Caco-2 (cell line): ENCODE measurements at regions not wholly inside any gene's neighbourhood (a gene's known extent, or its start where the extent isn't known, plus 50 kb on each side); places are given as distances from the start of the nearest gene placed in this dataset.
A peak's percentile ranks its signal among the peaks of the same experiment; 100 is the strongest.

Experiments
- BruUV-seq: library from RNA; stranded (reverse); fragments of 400-500 nt; replicated peaks from 2 replicates; lab custom pipeline; 2021; lab: Mats Ljungman, UMichigan
- CTCF ChIA-PET: fragments of 300-600 bp; sonication (Branson Sonifier 250); formaldehyde crosslinking; loops from one replicate; lab custom pipeline; 2022; ENCODE audit warnings: antibody characterized with exemption; lab: Charles Lee
- POLR2A ChIA-PET: fragments of 300-600 bp; sonication (Branson Sonifier 250); formaldehyde crosslinking; loops from one replicate; lab custom pipeline; 2022; ENCODE audit warnings: antibody characterized with exemption; lab: Charles Lee
- DNase-seq, 2 experiments: peaks; one replicate each; pipeline versions ENCODE4 v3.0.0 to v3.0.0-alpha.2; 2020 to 2022
- H3K27me3 ChIP-seq: replicated peaks from 2 replicates; pipeline ENCODE4 v1.6.0; 2011; ENCODE audit warnings: low read length; ENCODE audit not compliant: control insufficient read depth, insufficient read depth
- H3K36me3 ChIP-seq: 2 replicates; pipeline ENCODE4 v1.5.1; 2011; ENCODE audit warnings: low read length; ENCODE audit not compliant: control insufficient read depth, insufficient read depth
- H3K4me1 ChIP-seq: fragments of 250-450 bp; sonication (Bioruptor Pico); 2 replicates; pipeline ENCODE4 v1.5.1; 2020; ENCODE audit warnings: mild to moderate bottlenecking
- H3K4me3 ChIP-seq: 2 replicates; pipeline ENCODE4 v1.5.1; 2011; ENCODE audit warnings: low read depth, mild to moderate bottlenecking, control low read depth, low read length
- H3K9me3 ChIP-seq: fragments of 250-450 bp; sonication (Bioruptor Pico); 2 replicates; pipeline ENCODE4 v1.5.1; 2020; ENCODE audit warnings: mild to moderate bottlenecking, moderate library complexity
- H3K27ac Mint-ChIP-seq: one replicate; pipeline ENCODE4 v1.8.0; 2022; ENCODE audit warnings: mixed read lengths; ENCODE audit not compliant: unreplicated experiment
- H3K27me3 Mint-ChIP-seq: one replicate; pipeline ENCODE4 v1.8.0; 2022; ENCODE audit warnings: mixed read lengths; ENCODE audit not compliant: insufficient read depth, unreplicated experiment
- H3K36me3 Mint-ChIP-seq: one replicate; pipeline ENCODE4 v1.8.0; 2022; ENCODE audit warnings: mild to moderate bottlenecking, mixed read lengths; ENCODE audit not compliant: insufficient read depth, unreplicated experiment
- H3K4me1 Mint-ChIP-seq: one replicate; pipeline ENCODE4 v1.8.0; 2022; ENCODE audit warnings: low read depth, mixed read lengths; ENCODE audit not compliant: unreplicated experiment
- H3K4me3 Mint-ChIP-seq: one replicate; pipeline ENCODE4 v1.8.0; 2022; ENCODE audit warnings: mild to moderate bottlenecking, moderate library complexity, mixed read lengths; ENCODE audit not compliant: unreplicated experiment
- H3K9me3 Mint-ChIP-seq: one replicate; pipeline ENCODE4 v1.8.0; 2022; ENCODE audit warnings: mixed read lengths; ENCODE audit not compliant: unreplicated experiment
- CTCF ChIP-seq, 2 experiments: fragments of 200-600 bp in 1 of 2; IDR thresholded peaks; 1 replicate in 1 of 2; 2 replicates in 1 of 2; pipeline versions ENCODE4 v1.5.1 to v1.8.0; 2011 to 2022; ENCODE audit warnings: antibody characterized with exemption in 1 of 2, control low read depth in 1 of 2, inconsistent platforms in 1 of 2, low read depth in 1 of 2, low read length in 1 of 2, mild to moderate bottlenecking in 1 of 2, moderate library complexity in 1 of 2; ENCODE audit not compliant: insufficient read depth in 1 of 2, severe bottlenecking in 1 of 2, unreplicated experiment in 1 of 2
- intact Hi-C: fragments of 100-400 bp; cut with micrococcal nuclease; formaldehyde crosslinking; loops from one replicate; pipeline ENCODE4 v1.10.0; 2022; ENCODE audit not compliant: unreplicated experiment

DNA sequence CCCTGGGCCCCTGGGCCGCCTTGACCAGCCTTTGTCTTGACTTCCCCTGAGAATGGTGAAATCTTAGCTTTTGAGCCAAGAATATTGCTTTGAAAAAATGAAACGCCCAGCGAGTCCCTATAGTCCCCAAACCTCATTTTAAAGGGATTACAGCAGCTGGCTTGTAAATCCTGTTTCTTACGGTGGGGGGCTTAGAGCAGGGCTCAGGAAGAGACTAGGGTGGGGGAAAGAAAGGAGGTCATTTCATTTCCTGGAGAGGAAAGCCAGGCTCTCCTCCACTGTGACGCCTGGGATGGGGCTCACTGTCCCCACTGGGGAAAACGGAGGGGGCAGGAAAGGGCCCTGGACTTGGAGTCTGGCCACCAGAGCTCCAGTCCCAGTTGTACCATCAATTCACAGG lies 72.2 kb upstream of the ALX4 start:
- Histone ChIP-seq H3K9me3 (no peaks in the 10 kb centered on the region), H3K36me3 (no peaks in the 10 kb centered on the region), H3K4me1 (no peaks in the 10 kb centered on the region), H3K27me3 (no peaks in the 10 kb centered on the region), H3K4me3 (no peak overlapping the region)
- ChIA-PET POLR2A (no interaction called here), CTCF (no interaction called here)
- intact Hi-C loops, result no loop called here
- Mint-ChIP-seq H3K27ac (no peak overlapping the region), H3K9me3 (no peaks in the 10 kb centered on the region), H3K4me1 (no peaks in the 10 kb centered on the region), H3K4me3 (no peak overlapping the region), H3K27me3 (peaks cover 15% of the 10 kb centered on the region), H3K36me3 (no peaks in the 10 kb centered on the region)
- BruUV-seq, result no TSS peak
- TF ChIP-seq CTCF (IDR thresholded peaks at IDR 0.05; ENCODE audit: insufficient read depth in 1 of 2, low read depth in 1 of 2, low read length in 1 of 2, severe bottlenecking in 1 of 2, unreplicated experiment in 1 of 2), result no peak
- peak in 1 of 2 experiments; percentile 5 for DNase-seq

GRCh38 chr11:44382656-44383240 lies 72.8 kb upstream of the ALX4 start:
- no peak for DNase-seq
- no peak for TF ChIP-seq CTCF (IDR thresholded peaks at IDR 0.05; ENCODE audit: insufficient read depth in 1 of 2, low read depth in 1 of 2, low read length in 1 of 2, severe bottlenecking in 1 of 2, unreplicated experiment in 1 of 2)
- no peaks in the 10 kb centered on the region for H3K36me3 ChIP-seq
- no TSS peak for BruUV-seq
- POLR2A ChIA-PET, result no interaction called here
- H3K4me1 ChIP-seq, result no peaks in the 10 kb centered on the region
- H3K27me3 Mint-ChIP-seq, result peaks cover 19% of the 10 kb centered on the region
- H3K9me3 Mint-ChIP-seq, result no peaks in the 10 kb centered on the region
- no peaks in the 10 kb centered on the region for H3K9me3 ChIP-seq
- no peak overlapping the region for H3K4me3 ChIP-seq
- no peak overlapping the region for H3K27ac Mint-ChIP-seq
- CTCF ChIA-PET, result no interaction called here
- intact Hi-C loops, result no loop called here
- no peaks in the 10 kb centered on the region for H3K36me3 Mint-ChIP-seq
- no peaks in the 10 kb centered on the region for H3K4me1 Mint-ChIP-seq
- no peaks in the 10 kb centered on the region for H3K27me3 ChIP-seq
- no peak overlapping the region for H3K4me3 Mint-ChIP-seq

GRCh38 chr11:44383246-44383645 lies 73.3 kb upstream of the ALX4 start:
- H3K4me3 Mint-ChIP-seq, result no peak overlapping the region

More at GRCh38 chr11:44383246-44383645, 73.3 kb upstream of the ALX4 start:
- H3K27ac Mint-ChIP-seq, result no peak overlapping the region
- no peak for TF ChIP-seq CTCF (IDR thresholded peaks at IDR 0.05; ENCODE audit: insufficient read depth in 1 of 2, low read depth in 1 of 2, low read length in 1 of 2, severe bottlenecking in 1 of 2, unreplicated experiment in 1 of 2)
- Histone ChIP-seq H3K4me3 (no peak overlapping the region), H3K27me3 (no peaks in the 10 kb centered on the region), H3K9me3 (no peaks in the 10 kb centered on the region), H3K36me3 (no peaks in the 10 kb centered on the region), H3K4me1 (no peaks in the 10 kb centered on the region)
- no TSS peak for BruUV-seq
- intact Hi-C loops, result no loop called here
- DNase-seq, result no peak
- peaks cover 20% of the 10 kb centered on the region for H3K27me3 Mint-ChIP-seq
- H3K4me1 Mint-ChIP-seq, result no peaks in the 10 kb centered on the region
- no peaks in the 10 kb centered on the region for H3K9me3 Mint-ChIP-seq
- CTCF ChIA-PET, result no interaction called here
- H3K36me3 Mint-ChIP-seq, result no peaks in the 10 kb centered on the region
- POLR2A ChIA-PET, result no interaction called here
